ENCODE measurements at regions not wholly inside any gene's neighbourhood (a gene's known extent, or its start where the extent isn't known, plus 50 kb on each side); places are given as distances from the start of the nearest gene placed in this dataset.

DNA sequence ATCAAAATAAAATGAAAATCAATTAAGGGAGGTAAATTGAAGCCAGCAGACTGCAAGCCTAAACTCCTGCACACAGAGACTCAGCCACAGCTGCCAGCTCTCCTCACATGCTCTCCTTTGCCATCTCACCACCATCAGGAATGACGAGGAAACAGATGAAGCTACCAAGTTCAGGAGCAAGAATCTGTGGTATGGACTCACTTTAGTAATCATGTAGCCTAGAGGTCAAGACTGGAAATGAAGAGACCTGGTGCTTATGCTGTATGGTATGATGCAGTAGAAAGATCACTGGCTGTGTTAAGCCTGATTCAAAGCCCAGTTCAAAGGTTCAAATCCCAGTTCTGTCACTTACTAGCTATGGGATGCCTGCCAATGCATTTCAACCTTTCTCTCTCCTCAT lies 78.9 kb upstream of the CAMK1G start:
- DNase-seq = no peak

- no peak for DNase-seq
Observed at GRCh38 chr1:209505044-209505443, 78.5 kb upstream of the CAMK1G start.

DNA sequence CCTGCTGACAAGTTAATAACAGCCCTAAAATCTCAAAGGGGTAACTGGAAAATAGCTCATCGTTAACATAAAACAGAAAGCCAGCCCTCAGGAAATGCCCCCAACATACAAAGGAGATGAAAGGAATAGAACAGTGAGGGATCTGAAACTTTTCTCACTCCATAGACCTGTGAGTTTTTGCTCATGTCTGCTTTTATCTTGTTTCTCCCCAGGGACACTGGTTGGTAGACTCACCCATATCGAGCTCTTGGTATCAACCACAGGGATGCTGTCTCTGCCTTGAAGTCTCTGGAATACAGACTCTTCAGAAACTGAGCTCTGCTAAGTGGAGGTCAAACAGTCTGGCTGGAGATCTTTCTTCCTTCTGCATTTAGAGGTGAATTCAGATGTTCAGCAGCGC lies 77.4 kb upstream of the CAMK1G start:
- DNase-seq = no peak

DNA sequence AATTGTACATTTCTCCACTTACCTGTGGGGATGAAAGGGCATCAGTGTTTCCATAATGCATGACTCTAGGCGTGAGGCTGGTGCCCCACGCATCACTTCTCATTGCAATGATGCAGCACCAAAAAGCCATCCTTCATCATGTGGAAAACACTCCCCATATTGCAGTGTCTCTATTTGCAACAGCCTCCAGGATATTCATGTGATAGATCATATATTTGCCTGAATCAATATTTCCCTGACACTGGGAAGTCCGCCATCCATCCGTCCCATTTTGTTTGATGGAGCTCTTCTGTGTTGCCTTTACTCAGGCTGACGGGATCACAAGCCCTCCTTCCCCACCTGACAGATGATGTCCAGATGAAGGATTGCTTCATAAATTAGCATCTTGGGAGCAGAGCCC lies 74.5 kb upstream of the CAMK1G start:
- DNase-seq = no peak

- no peak for DNase-seq
Observed at GRCh38 chr1:209510063-209510462, 73.5 kb upstream of the CAMK1G start.

DNA sequence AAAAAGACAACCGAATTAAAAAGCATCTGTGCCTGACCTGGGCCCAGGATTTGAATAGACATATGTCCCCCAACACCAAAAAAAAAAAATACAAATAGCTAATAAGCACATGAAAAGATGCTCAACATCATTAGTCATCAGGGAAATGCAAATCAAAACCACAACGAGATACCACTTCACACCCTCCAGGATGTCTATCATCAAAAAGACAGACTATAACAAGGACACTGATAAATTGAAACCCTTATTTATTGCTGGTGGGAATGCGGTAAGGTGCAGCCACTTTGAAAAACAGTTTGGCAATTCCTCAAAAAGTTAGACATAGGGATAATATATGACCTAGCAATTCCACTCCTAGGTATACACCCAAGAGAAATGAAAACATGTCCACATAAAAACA lies 72.3 kb upstream of the CAMK1G start:
- DNase-seq = no peak

DNA sequence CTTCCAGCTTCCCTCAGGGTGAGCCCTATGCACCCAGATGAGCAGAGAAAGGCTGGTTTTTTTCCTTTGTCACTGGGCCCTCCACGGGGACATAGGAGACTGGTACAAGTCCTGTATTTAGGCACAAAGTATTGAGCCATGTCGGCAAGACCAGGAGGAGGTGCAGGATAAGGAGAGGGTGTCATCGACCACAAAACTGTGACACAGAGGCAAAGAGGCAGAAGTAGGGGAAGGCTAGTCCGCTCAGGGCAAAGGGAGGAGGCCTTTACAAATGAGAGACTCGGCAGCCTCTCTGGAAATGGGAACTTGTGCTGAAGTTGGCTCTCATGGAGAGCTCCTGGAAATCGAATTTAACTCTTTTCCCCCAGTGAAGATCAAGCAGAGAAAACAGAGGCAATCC lies 70.7 kb upstream of the CAMK1G start:
- DNase-seq = no peak

DNA sequence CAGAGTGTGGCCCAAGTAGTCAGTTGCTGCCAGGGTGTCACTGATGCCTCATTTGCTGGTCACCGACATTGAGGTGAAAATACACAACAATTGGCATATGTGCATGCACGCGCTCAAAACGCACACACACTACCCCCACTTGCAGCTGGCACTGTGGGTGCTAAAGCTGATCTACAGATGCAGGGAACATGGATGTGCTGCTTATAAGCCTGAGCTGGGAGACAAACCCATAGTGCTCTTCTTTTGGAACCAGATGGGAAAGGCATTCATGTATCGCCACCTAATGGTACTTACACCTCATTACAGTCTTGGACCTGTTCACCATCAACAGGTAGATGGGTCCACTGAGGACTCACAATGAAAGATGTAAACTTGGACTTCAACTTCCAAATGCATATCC lies 70.3 kb upstream of the CAMK1G start:
- no peak for DNase-seq

DNA sequence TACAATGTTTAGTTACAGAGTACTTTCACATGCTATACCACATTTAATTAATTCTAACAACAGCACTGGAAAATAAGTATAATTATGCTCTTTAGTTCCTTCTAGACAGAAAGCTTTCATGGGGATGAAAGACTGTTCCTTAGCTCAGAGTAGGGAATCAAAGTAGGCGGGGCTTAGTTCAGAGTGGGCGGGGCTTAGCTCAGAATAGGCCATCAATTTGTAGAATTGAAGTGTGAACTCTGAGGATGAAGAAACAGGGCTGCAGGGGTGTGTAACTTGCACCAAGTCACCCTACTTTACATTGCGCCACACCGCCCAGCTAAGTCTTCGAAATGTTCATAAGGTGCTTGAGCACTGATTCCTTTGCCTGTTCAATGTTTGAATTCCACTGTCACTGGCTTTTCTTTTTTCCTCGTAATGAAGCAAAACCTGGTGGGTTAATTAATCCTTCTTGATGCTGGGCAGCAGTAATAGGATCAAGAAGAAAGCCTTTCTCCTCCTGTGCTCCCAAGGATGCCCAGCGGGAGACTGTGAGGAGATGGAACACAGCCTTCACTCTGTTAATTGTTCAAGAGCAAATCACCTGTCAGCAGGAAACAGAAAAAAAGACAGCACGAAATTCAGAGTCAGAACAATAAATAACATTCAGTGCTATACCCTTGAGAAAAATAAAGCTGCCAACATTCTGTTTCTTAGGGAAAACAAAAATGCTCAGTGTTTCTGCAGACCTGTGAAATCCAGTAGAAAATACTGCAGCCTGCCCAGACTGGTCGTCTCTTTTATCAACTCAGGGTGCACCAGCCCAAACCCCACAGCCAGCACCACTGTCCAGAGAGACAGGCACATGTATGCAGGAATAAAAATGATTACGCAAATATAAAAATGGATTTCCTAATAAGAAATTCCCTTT lies 66.5 kb upstream of the CAMK1G start:
- DNase-seq = no peak

- DNase-seq = no peak
Observed at GRCh38 chr1:209517681-209518050, 65.8 kb upstream of the CAMK1G start.

DNA sequence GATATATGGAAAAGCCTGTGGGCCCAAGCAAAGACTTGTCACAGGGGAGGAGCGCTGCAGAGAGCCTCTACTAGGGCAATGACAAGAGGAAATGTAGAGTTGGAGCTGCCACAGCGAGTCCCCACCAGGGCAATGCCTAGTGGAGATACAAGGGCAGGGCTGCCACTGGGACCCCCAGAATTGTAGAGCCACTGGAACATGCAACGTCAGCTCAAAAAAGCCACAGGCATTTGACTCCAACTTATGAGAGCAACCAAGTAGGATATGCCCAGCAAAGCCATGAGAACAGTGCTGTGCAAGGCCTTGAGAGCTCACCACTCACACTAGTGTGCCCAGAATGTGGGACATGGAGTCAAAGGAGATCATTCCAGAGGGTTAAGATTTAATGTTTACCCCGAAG lies 63.7 kb upstream of the CAMK1G start:
- no peak for DNase-seq

DNA sequence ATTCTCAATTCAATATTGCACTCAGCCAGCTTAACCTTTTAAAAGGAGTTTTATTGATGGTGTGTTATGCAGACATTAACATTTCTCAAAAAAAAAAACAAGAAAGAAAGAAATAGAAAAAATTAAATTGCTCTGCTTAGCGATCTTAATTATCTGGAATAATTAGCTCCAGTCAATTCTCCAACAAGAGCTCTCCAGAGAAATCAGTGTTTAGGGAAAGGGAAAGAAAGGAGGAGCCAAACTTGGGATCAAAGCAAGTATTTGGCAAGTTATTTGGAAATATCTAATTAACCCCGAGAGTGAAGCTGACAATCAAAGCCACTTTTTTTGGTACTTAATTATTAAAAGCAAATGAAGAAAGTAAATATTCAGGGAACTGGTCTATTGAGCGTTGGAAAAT lies 60.7 kb upstream of the CAMK1G start:
- no peak for DNase-seq

- no peak for DNase-seq
Observed at GRCh38 chr1:209526137-209526536, 57.4 kb upstream of the CAMK1G start.

DNA sequence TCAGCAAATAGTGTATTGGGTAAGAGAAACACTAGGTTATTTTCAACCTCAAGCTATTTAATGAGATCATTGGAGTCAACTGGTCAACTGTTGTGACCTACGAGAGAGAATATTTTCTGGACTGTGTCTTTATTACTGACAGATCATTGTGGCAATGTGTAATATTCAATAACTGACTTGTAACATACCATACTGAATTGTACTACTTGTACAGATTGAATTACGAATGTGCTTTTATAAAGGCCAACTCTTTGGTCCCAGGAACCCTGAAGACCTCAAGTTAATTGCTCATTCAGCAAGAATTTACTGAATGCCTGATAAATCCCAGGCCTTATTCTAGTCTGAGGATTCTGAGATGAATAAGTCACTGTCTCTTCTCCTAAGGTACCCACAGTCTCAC lies 56.1 kb upstream of the CAMK1G start:
- no peak for DNase-seq

GRCh38 chr1:209527993-209528717 lies 55.4 kb upstream of the CAMK1G start:
- peak; percentile 89 for DNase-seq

GRCh38 chr1:209529233-209529632 lies 54.3 kb upstream of the CAMK1G start:
- DNase-seq = no peak

GRCh38 chr1:209531006-209531405 lies 52.5 kb upstream of the CAMK1G start:
- DNase-seq = no peak

GRCh38 chr1:209531549-209531948 lies 52.0 kb upstream of the CAMK1G start:
- DNase-seq = no peak

Measured in DMS79 (cell line).